Liver (tissue), 8 donors: ENCODE measurements at regions not wholly inside any gene's neighbourhood (a gene's known extent, or its start where the extent isn't known, plus 50 kb on each side); places are given as distances from the start of the nearest gene placed in this dataset.

Experiments used
- DNase-seq: peaks from one replicate; pipeline ENCODE4 v3.0.0-alpha.2; 2017; ENCODE audit warnings: low spot score
- H3K27ac ChIP-seq, 2 donors: one replicate each; pipeline ENCODE4 v1.7.0; 2013; ENCODE audit warnings: inconsistent platforms in 2 of 2, low read length in 2 of 2, control low read depth in 1 of 2, low read depth in 1 of 2, mild to moderate bottlenecking in 1 of 2
- H3K27me3 ChIP-seq, 4 donors: one replicate each; pipeline versions ENCODE4 v1.6.1 to v1.7.0; 2013; ENCODE audit warnings: low read length in 3 of 4, inconsistent platforms in 1 of 4, mild to moderate bottlenecking in 1 of 4, moderate library complexity in 1 of 4; ENCODE audit not compliant: control insufficient read depth in 4 of 4, insufficient read depth in 4 of 4
- H3K36me3 ChIP-seq, 4 donors: one replicate each; pipeline versions ENCODE4 v1.6.1 to v1.7.0; 2013; ENCODE audit warnings: low read length in 3 of 4, mild to moderate bottlenecking in 3 of 4, low read depth in 1 of 4, moderate library complexity in 1 of 4; ENCODE audit not compliant: control insufficient read depth in 4 of 4, insufficient read depth in 3 of 4
- H3K4me1 ChIP-seq, 4 donors: one replicate each; pipeline versions ENCODE4 v1.6.1 to v1.7.0; 2013; ENCODE audit warnings: low read length in 3 of 4, mild to moderate bottlenecking in 3 of 4, moderate library complexity in 1 of 4; ENCODE audit not compliant: control insufficient read depth in 4 of 4, insufficient read depth in 4 of 4
- H3K4me3 ChIP-seq, 3 donors: one replicate each; pipeline versions ENCODE4 v1.6.1 to v1.7.0; 2013; ENCODE audit warnings: low read length in 3 of 3, control low read depth in 1 of 3, low read depth in 1 of 3, mild to moderate bottlenecking in 1 of 3
- H3K9ac ChIP-seq, 2 donors: one replicate each; pipeline ENCODE4 v1.7.0; 2013; ENCODE audit warnings: low read length in 2 of 2, mild to moderate bottlenecking in 2 of 2, moderate library complexity in 2 of 2, control low read depth in 1 of 2, low read depth in 1 of 2
- H3K9me3 ChIP-seq, 4 donors: one replicate each; pipeline versions ENCODE4 v1.6.1 to v1.7.0; 2013; ENCODE audit warnings: low read length in 3 of 4; ENCODE audit not compliant: control insufficient read depth in 4 of 4
- ATF3 ChIP-seq: IDR thresholded peaks from 2 replicates; pipeline ENCODE4 v1.6.1; 2016; ENCODE audit warnings: antibody characterized with exemption
- CTCF ChIP-seq: fragments of 150-350 bp; IDR thresholded peaks from 2 replicates; pipeline ENCODE4 v1.5.1; 2017; ENCODE audit warnings: improper control_type of control experiment, low read depth, low read length; ENCODE audit not compliant: missing input control
- EGR1 ChIP-seq, 2 donors: IDR thresholded peaks; 2 replicates each; pipeline ENCODE4 v1.6.1; 2016 to 2018; ENCODE audit warnings: antibody characterized with exemption in 2 of 2, low read depth in 2 of 2
- FOXA1 ChIP-seq: IDR thresholded peaks from 2 replicates; pipeline ENCODE4 v1.6.1; 2016; ENCODE audit warnings: antibody characterized with exemption
- FOXA2 ChIP-seq: IDR thresholded peaks from 2 replicates; pipeline ENCODE4 v1.6.1; 2016; ENCODE audit warnings: antibody characterized with exemption
- GABPA ChIP-seq, 2 donors: IDR thresholded peaks in 1 of 2; conservative IDR thresholded peaks in 1 of 2; 2 replicates each; pipeline ENCODE4 v1.6.1; 2016; ENCODE audit warnings: antibody characterized with exemption in 2 of 2, mild to moderate bottlenecking in 1 of 2, moderate library complexity in 1 of 2
- HNF4A ChIP-seq, 2 donors: conservative IDR thresholded peaks; 2 replicates each; pipeline ENCODE4 v1.6.1; 2016; ENCODE audit warnings: antibody characterized with exemption in 2 of 2, mild to moderate bottlenecking in 2 of 2
- HNF4G ChIP-seq: IDR thresholded peaks from 2 replicates; pipeline ENCODE4 v1.6.1; 2016; ENCODE audit warnings: antibody characterized with exemption
- JUND ChIP-seq, 2 donors: IDR thresholded peaks; 2 replicates each; pipeline ENCODE4 v1.6.1; 2016; ENCODE audit warnings: antibody characterized with exemption in 2 of 2
- NR2F2 ChIP-seq: IDR thresholded peaks from 2 replicates; pipeline ENCODE4 v1.6.1; 2016; ENCODE audit warnings: antibody characterized with exemption
- RAD21 ChIP-seq, 2 donors: IDR thresholded peaks; 2 replicates each; pipeline ENCODE4 v1.6.1; 2016; ENCODE audit warnings: antibody characterized with exemption in 2 of 2, mild to moderate bottlenecking in 2 of 2
- RXRA ChIP-seq, 2 donors: IDR thresholded peaks; 2 replicates each; pipeline ENCODE4 v1.6.1; 2017 to 2018; ENCODE audit warnings: antibody characterized with exemption in 2 of 2, mild to moderate bottlenecking in 1 of 2
- TAF1 ChIP-seq: conservative IDR thresholded peaks from 2 replicates; pipeline ENCODE4 v1.6.1; 2016; ENCODE audit warnings: antibody characterized with exemption, mild to moderate bottlenecking
- YY1 ChIP-seq: IDR thresholded peaks from 2 replicates; pipeline ENCODE4 v1.6.1; 2016; ENCODE audit warnings: antibody characterized with exemption, mild to moderate bottlenecking
- WGBS: extraction: QIAGEN DNeasy Blood & Tissue Kit; methylation state at CpG from one replicate; pipeline ENCODE4 v1.1.7; 2013; 5-methylcytosine and 5-hydroxymethylcytosine counted together
- TF ChIP-seq, protein P1 (sequence below): IDR thresholded peaks from 2 replicates; pipeline ENCODE4 v1.6.1; 2016; ENCODE audit warnings: antibody characterized with exemption
- TF ChIP-seq, protein P2 (sequence below): IDR thresholded peaks from 2 replicates; pipeline ENCODE4 v1.6.1; 2016; ENCODE audit warnings: antibody characterized with exemption
- donor health status: healthy.
- donor health status: healthy.
- donor health status: healthy.
- donor health status: healthy.
- donor health status: healthy.

GRCh38 chr2:217420854-217421253 lies 561.0 kb upstream of the TNP1 start:
- 78% methylated on average over 4 of the region's 4 CpGs for WGBS
- Histone ChIP-seq H3K27ac (no peak overlapping the region), H3K36me3 (no peaks in the 10 kb centered on the region), H3K9ac (no peak overlapping the region), H3K4me3 (no peak overlapping the region), H3K4me1 (no peaks in the 10 kb centered on the region), H3K9me3 (peaks cover 0 to 4% (median 0%) of the 10 kb centered on the region in 4 donors), H3K27me3 (no peaks in the 10 kb centered on the region)
- no peak for DNase-seq
- TF ChIP-seq TAF1 (no peak), RAD21 (IDR thresholded peaks at IDR 0.05) (no peak), GABPA (IDR thresholded peaks at IDR 0.05 in 1 of 2, conservative IDR thresholded peaks at IDR 0.05 in 1 of 2) (no peak), EGR1 (IDR thresholded peaks at IDR 0.05; ENCODE audit: low read depth in 2 of 2) (no peak), HNF4G (no peak), FOXA2 (no peak), NR2F2 (no peak), JUND (IDR thresholded peaks at IDR 0.05) (no peak), HNF4A (conservative IDR thresholded peaks at IDR 0.05) (no peak), RXRA (IDR thresholded peaks at IDR 0.05) (no peak), YY1 (no peak)
- TF ChIP-seq, protein P1, sequence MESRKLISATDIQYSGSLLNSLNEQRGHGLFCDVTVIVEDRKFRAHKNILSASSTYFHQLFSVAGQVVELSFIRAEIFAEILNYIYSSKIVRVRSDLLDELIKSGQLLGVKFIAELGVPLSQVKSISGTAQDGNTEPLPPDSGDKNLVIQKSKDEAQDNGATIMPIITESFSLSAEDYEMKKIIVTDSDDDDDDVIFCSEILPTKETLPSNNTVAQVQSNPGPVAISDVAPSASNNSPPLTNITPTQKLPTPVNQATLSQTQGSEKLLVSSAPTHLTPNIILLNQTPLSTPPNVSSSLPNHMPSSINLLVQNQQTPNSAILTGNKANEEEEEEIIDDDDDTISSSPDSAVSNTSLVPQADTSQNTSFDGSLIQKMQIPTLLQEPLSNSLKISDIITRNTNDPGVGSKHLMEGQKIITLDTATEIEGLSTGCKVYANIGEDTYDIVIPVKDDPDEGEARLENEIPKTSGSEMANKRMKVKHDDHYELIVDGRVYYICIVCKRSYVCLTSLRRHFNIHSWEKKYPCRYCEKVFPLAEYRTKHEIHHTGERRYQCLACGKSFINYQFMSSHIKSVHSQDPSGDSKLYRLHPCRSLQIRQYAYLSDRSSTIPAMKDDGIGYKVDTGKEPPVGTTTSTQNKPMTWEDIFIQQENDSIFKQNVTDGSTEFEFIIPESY: no peak

- no peak for DNase-seq
- H3K4me1 ChIP-seq: no peaks in the 10 kb centered on the region
- TF ChIP-seq GABPA (IDR thresholded peaks at IDR 0.05 in 1 of 2, conservative IDR thresholded peaks at IDR 0.05 in 1 of 2): no peak
- TF ChIP-seq, protein P2, sequence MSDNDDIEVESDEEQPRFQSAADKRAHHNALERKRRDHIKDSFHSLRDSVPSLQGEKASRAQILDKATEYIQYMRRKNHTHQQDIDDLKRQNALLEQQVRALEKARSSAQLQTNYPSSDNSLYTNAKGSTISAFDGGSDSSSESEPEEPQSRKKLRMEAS: no peak
- TF ChIP-seq YY1: no peak
- no peak for TF ChIP-seq FOXA1
- TF ChIP-seq CTCF: no peak
- TF ChIP-seq ATF3: no peak
- H3K9me3 ChIP-seq: no peaks in the 10 kb centered on the region
- H3K27me3 ChIP-seq: no peaks in the 10 kb centered on the region
- no peak overlapping the region for H3K27ac ChIP-seq
- H3K9ac ChIP-seq: no peak overlapping the region
- H3K36me3 ChIP-seq: no peaks in the 10 kb centered on the region
- 86% methylated on average over 5 of the region's 5 CpGs for WGBS
- no peak overlapping the region for H3K4me3 ChIP-seq
These were observed 559.3 kb upstream of the TNP1 start for GRCh38 chr2:217419055-217419671.
